HS-27A (cell line): ENCODE measurements at regions not wholly inside any gene's neighbourhood (a gene's known extent, or its start where the extent isn't known, plus 50 kb on each side); places are given as distances from the start of the nearest gene placed in this dataset.

ENCODE experiments used
- DNase-seq: peaks from one replicate; pipeline ENCODE4 v3.0.0-alpha.2; 2012; ENCODE audit warnings: low read depth, missing footprints

DNA sequence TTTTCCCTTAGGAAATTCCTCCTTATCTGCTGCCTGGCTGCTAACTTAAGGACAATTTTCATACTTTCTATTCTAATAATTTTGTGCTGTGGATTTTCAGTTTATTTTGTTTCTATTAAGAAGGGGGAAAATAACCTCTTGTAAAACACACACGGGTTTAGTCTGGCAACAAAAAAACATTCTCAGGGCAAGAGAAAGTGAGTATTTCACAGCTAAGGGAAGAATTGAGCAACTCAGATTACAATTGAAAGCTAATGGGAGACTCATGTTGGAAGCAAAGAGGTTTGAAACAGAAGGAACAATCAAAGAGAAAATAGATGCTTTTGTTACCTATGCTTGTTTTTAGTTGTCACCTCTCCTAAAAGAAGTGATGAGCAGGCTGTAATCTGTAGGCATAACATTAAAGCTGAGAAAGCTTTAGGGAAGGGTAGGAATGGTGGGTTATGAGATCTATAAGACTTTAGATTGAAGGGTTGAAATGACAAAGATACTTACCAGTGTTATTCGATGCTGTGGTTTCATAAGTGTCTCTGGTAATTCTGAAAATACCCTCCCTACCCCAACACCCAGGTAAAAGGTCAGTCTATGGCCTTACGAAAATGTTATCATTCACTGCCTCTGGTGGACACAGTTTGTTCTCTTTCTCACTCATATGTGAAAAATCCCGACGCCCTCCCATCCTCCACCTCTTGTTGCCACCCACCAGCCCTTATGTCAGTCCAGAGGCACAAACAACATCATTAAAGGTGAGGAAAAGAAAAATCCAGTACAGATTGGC is 510.9 kb downstream of the TXNL1 start:
- DNase-seq: no peak

DNA sequence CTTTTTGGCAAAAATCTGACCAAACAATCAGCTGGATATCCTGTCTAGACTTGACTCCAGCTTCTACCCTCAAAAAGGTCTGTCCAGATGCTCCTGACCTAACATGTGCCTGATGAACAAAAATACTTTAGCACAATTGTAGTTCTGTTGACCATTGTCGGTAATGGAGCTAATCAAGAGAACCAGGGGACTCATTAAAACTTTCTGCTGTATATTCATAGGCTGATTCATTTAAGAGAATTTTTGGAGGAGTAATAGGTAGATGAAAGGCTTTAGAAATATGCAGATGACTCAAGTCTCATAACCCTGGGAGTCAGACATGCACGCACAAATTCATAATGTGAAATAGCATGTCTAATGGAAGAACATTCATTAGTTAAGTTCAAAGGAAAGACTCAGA is 514.2 kb downstream of the TXNL1 start:
- DNase-seq: no peak

DNA sequence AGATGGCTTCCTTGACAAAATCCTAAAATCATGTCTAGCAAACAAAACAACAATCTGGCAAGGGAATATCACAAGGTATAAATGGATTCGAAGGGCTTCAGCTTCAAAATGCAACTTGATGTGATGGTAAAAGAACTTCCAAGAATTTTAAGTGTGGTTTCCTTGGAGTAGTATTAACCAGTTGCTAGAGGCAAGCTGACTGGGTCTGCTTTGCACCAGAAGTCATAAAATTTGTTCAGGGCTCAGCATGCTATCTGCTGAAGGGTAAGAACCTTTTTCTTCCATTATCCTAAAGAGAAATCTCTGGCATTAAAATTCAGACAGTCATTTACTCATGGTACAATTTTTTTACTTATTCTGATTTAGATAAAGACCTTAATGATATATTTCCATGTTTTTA is 516.7 kb downstream of the TXNL1 start:
- no peak for DNase-seq

DNA sequence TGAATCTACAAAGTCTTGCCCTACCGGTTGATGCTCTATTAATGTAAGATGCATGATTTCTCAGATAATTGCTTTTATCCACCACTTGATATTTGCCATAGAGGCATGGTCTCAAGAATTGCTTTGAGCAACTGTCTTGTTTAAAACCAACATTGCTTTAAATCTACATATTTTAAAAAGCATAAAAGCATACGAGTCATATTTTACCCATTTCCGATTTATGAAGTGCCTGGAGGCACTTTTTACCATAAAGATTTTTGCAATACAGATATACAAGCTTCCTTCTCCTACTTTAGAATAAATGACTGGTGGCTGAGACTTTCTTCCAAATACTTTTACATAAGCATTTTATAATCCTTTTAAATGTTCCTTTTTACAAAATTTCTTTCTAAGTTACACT is 517.6 kb downstream of the TXNL1 start:
- DNase-seq: no peak

DNA sequence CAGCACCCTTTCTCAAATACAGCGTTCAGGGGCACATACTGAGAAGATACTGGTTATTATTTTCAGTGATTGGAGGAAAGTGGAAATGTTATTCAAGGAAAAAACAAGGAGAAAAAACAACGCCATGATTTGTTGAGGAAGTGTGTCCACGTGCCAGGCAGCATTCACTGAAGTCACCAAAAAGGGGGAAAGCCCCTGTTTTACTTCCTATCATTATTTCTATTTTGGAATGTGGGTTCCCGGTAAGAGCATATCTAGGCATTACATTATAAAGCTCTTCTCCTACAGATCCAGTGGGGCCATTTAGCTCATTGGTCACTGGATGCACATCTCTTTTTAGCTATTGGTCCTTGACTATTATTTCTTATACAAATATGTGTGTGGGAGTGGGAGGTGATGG is 518.7 kb downstream of the TXNL1 start:
- DNase-seq: no peak

DNA sequence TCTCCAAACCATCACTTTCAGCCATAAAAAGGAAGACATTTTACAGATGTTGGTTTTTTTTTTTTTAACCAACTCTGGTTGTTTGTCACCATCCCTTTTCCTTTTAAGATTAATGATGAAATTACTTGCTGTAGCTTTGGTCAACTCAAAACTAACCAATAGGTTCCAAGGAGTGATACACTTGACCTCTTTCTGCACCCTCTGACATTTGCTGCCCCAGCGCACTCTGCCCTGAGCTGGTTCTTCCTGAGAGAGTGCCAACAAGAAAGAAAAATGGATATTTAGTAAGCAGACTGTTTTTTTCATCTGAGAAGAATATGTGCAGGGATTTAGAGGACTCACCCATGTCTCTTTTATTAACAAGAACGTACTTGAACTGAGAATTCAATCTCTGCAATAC is 520.0 kb downstream of the TXNL1 start:
- DNase-seq: no peak

DNA sequence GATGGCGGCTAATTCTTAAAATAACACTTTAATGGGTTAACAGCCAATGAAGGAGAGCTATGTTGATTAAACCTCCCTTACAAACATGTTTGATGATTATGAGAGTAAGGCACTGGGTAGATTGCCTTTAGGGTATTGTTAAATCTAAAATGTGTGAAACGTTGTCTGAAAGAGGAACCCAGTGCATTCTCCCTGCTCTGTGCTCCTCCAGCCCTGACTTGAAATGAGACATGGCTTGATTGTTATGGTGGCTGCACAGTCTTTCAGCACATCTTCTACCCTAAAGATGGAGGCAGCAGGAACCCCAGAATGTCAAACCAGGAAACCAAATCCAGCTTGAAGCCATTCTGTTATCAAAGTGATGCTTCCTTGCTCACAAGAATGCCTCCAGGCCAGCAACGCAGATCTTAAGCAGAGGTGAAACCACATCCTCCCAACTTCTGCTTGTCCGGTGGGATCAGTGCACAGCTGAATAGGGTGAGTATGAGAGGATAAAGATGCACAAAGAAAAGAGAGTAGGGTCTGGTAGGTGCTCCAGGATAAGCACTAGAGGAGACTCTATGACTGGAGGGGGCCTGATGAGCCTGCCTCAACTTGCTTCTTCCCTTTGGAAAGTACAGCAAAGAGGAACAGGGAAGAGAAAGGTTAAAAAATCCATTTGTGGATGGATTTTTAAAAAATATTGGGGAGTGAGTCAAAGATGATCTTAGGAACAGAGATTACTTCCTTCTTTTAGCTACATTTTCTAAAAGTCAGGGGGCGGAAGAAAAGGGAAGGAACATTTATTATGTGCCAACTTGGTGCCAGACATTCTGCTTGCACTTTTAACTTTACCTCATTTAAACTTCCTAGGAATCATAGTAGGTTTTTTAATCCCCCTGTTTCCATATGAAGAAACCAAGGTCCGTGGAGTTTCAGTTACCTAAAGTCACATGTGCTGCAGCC is 523.0 kb downstream of the TXNL1 start:
- no peak for DNase-seq

DNA sequence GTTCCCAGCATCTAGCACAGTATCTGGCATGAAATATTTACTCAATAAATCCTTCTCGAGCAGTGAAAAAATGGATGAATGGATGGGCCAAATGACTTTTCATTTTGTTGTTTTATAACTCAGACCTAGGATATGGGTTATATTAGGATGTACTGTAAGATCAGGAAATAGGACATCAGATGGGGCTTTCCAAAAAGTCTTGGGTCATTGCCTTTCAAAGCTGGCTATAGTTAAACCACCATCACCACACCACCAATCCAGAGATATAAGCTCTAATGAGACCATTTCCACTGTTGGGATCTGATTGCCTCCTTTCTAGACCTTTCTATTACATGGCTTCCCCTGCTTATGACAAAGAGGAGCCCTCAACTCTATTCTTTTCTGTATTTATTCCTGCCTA is 525.0 kb upstream of the TCF4 start:
- no peak for DNase-seq

DNA sequence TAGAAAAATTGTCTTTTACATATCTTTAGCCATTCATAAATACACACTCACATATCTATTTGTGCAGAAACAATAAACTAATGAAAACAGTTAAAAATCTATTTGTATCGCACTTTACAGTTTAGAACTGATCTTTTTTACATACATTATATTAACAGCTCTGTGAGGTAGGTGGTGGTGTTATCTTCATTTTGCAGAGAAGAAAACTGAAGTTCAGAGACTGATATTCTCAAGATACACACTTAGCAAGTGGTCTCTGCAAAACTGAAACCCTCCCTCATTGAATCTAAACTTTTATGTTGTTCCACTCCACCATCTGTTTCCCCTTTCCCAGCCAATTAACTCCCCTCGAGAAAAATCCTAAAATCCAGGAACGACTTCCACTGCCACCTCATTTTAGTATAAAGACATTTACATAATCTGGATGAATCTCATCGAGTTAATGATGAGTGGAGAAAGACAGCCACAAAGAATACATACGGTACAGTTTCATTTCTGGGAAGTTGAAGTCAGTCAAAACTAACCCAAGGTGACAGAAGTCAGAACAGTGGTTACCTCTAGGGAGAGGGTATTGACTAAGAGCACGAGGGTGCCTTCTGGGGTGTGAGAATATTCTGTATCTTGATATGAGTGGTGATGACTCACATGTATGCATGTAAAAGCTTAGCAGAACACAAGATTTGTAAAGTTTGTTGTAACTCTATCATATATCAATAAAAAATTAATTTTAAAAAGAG is 524.2 kb upstream of the TCF4 start:
- DNase-seq: no peak

DNA sequence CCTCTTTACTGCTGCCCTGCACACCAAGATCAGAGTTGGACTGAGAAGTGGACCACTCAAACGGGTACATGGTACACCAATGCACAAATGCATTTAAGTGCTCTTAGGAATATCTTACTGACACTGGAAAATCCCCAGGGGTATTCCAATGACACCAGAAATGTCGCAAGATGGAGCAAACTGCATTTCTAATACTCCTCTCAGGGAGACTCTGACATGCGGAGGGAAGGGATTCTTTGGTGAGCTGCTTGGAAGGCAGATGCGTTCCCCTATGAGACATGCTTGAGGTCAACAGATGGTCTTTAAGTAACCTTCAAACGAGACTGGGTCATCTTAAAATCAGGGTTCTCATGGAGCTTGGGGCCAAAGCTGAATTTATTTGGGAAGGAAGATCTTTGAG is 521.8 kb upstream of the TCF4 start:
- DNase-seq: no peak

DNA sequence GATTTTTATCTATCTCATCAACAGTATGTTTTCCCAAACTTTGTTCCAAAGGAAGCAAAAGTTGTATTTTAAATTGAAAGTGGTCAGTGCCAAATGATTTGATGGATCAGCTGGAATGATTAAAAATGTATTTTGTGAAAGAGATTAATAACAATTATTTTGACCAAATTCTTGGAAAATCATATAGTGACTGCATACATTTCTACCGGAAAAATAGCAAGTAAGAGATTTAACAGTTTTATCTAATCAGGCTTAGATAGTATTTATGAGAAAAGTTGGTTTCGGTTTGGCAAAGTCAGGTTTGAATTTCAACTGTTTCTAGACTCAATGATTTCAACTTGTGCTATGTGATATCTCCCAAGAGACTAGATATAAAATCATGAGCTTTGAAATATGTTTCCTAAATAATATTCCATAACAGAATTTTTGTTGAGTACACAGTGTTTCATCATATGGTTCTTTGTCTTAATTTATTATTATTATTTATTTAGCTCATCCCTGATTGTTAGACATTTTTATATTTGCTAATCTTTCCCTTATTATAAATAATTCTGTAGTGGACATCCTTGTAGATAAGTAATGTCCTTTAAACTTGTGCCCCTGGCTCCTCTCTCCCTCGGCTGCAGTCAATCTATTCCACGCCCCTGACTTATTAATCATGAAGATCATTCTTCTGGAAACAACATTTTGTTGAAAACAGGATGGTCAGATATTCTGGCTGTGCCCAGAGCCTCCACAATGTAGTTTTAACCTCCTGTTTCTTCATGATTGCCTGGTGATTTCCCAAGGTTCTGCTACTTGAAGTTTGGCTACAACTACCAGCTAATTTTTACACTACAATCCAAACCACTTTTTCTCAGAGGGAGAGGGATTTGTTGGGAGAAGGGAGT is 520.7 kb upstream of the TCF4 start:
- DNase-seq: no peak

DNA sequence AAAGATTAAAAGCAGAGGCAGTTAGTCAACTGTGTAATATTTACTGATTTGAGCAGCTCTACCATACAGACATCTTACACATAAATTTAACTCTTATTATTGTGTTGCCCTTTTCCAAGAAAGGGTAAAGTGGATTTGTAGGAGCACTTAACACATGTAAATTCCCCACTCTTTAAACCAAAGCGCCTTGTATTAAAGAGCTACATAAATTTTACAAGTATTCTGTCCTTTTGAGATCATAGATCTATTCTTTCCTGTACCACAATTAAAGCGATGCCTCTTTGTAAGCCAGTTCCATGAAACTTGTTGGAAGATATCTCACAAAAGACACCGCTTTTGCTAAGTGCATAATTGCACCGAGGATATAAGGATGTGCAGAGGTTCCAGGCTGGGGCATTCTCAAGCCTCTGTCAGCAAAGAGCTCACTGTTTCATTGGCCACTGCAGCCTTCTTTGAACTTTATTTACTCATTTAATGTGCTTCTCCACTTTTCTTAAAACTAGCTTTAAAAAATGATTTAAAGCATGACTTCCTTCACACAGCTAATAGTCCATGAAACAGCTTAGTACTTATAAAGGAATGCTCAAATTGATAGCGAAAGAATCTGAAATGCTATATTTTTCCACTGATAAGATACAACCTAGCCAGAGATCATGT is 520.0 kb upstream of the TCF4 start:
- no peak for DNase-seq

DNA sequence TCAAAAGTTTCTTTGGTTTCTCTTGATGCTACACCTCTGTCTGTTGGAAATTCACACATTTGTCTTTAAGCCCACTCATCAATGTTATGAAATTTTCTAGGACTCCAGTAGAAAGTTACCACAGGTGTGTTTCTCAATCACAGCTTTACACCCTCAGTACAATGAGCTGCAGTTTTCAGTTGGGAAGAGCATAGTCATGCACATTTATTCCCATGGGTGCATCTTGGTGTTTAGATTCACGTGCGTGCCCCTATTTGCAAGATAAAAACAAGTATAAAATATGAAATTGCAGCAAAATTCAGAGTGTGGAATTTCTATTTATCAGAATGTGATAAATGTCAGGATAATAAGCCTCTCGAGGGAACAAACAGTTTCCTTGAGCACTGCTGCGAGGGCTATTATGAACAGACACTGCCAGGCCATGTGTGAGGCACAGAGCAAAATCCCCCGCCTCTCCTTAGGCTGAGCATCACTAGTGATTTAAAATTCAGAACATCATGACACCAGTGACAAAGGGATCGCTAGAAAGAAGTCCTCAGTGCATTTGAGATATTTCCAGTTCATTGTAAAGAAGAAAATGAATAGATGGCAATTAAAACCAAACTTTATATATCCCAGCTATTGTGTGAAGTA is 512.2 kb upstream of the TCF4 start:
- no peak for DNase-seq

DNA sequence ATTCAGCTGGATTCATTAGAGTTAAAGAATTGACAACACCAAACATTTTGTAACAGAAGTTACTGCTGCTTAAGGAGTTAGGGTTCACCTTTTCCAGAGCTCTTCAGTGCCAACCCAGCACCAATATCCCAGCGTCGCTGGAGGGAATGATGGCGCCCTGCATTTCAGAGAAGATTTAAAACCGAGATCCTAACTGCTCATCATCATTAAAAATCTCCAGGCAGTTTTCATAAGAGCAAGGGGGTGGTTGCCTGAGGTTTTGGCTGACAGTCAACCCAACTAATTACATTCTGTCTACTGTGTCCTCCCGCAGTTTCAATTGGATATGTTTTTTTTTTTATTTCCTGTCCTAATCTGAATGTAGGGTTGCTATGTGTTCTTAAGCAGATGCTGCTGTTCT is 509.6 kb upstream of the TCF4 start:
- DNase-seq: no peak

DNA sequence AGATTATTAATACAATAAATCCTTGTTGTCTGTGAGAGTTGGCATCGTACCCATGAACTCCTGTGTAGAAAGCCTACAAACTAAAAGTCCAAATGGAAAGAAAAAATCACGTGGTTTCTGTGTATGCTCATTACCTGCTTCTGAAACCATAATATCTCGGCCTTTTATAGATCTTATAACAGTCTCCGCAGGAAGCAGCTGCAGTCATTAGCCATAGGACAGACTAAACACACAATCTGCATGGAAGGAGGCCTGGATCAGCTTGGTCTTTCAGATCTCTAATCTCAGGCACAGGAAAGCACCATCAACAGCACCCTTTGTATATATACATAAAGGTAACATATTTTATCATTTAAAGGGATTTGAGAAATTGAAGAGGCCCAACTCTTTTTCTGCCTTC is 508.9 kb upstream of the TCF4 start:
- no peak for DNase-seq

DNA sequence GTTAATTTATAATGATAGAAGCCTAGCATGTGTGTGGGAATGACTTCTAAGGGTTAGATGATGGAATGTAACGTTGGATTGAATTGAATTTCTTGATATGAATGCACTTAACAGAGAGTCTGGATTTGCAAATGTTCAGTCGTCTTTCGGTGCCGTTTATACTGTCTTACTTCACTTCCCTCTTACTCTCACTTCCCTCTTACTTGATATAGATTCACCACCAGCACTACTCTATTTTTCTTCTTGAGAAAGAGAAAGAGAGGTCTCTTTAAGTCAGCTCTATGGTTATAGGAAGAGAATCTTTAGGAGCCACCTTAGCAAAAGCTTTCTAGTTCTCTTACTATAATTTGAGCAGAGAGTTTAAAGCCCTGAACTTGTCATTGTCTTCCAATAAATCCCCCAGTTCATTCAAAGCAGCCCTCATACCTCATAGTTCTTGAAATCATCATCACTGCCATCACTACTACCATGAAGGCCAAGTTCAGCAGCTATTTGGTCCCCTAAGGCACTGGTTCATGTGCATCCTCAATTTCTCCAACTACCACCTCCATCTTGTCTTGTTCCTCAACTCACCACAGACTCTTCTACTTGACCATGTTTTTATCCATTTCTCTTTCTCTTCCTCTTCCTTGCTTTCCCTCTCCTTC is 501.7 kb upstream of the TCF4 start:
- DNase-seq: no peak

DNA sequence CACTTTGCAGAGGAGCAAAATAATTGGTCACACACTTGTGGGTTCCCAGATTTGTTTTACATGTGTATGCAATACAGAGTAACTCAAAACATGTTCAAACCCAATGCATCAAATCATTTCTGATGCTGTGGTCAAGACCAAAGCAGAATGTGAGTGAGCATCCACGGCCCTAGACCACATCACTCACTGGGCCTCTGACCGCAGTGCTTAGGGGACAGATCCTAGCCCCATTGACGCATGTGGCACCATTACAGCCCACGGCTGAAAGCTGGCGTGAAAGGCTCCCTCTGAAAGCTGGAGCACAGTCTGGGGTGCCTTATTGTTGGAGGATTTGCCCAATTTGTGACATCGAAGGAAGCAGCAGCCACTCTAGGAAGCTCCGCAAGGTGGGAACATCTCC is 498.8 kb upstream of the TCF4 start:
- DNase-seq: no peak

DNA sequence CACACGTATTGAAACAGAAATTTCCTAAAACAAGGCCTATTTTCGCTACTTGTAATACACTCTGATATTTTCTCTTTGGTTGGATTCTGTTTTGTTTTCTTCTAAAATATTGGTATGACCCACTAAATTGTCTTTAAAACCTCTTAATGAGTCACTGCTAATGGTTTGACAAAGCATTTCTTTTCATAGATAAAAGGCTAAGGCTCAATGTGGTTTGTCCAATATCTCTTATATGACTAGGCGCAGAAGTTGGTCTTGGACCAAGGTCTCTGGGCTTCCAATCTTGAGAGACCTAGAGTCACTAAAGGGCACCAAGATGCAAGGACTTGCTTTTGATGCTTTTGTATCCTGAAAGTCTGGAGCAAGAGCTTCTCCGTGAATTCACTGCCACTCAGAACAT is 498.2 kb upstream of the TCF4 start:
- DNase-seq: no peak

DNA sequence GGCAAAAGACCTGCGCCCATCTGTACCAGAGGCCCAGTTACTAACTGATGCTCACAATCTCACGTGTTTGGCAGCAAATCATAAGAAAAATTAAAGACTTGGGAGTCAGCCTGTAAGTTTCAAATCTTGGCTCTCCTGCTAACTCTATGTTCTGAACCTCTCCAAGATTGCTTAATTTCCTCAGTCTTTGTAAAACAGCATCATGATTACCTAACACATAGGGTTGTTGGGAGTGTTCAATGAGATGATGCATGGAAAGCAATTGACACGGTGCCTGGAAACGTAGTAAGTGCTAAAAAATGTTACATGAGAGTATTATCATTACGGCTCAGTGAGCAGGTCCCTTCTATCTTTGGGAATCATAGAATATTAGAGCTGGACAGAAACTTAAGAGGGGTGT is 497.6 kb upstream of the TCF4 start:
- DNase-seq: no peak
